GM18861 (cell line): ENCODE measurements at regions not wholly inside any gene's neighbourhood (a gene's known extent, or its start where the extent isn't known, plus 50 kb on each side); places are given as distances from the start of the nearest gene placed in this dataset.

Experiments
- ATAC-seq: cut with Tn5 transposase; IDR thresholded peaks from one replicate; pipeline ENCODE4 v1.9.1; 2021; ENCODE audit not compliant: unreplicated experiment

GRCh38 chr2:220660277-220661145, 911.6 kb downstream of the EPHA4 start:
- no peak for ATAC-seq

GRCh38 chr2:220662431-220662830, 909.7 kb downstream of the EPHA4 start:
- no peak for ATAC-seq

DNA sequence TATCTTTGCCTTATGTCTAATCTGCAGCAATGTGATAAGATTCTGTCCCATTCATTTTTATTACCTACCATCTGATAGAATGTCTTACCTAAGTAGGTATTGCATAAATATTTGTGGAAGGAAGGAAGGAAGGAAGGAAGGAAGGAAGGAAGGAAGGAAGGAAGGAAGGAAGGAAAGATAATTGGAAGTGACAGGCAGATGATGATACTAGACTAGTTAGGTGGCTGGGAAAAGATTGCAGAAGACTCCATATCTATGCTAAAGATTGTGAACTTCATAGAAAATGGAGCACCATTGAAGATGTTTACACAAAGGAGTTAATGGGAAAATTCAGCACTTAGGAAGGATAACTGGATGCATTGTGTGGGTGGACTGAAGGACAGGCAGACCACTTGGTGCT, 909.0 kb downstream of the EPHA4 start:
- no peak for ATAC-seq

GRCh38 chr2:220664272-220665107, 907.6 kb downstream of the EPHA4 start:
- ATAC-seq, result no peak

GRCh38 chr2:220665108-220665471, 907.0 kb downstream of the EPHA4 start:
- no peak for ATAC-seq

DNA sequence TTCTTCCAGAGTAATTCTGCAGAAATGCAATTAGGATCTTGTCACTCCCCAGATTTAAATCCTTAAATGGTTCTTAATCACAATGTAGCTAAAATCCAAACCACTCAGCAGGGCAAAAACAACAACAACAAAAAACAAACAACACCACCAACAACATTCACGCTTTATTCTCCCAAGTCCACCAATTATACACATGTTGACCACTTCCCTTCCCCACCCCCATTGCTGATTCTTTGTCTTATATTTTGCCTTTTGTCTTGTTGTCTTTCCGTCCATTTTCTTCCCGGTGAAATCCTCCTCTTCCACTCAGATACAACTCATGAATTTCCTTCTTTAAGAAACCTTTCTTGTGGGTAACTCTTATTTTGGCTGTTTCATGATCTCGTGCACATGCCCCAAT, 902.8 kb downstream of the EPHA4 start:
- ATAC-seq, result no peak

DNA sequence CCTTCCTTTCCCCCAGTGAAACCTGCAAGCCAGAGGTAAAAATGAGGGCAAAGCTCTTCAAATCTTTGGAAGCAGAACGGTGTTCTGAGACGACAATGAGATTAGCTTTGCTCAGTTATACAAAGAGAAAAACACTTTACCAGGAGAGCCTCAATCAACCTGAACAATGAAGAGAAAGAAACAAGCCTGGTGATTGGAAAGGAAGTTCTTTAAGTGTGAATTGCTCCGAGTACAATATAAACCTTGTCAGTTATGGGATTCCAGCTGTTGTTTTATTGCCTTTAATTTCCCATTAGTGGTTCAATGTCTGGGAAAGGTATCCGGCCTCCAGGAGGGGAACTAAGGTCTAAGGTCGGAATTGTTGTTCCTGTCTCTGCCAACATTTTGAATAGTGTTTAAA, 901.6 kb downstream of the EPHA4 start:
- no peak for ATAC-seq

DNA sequence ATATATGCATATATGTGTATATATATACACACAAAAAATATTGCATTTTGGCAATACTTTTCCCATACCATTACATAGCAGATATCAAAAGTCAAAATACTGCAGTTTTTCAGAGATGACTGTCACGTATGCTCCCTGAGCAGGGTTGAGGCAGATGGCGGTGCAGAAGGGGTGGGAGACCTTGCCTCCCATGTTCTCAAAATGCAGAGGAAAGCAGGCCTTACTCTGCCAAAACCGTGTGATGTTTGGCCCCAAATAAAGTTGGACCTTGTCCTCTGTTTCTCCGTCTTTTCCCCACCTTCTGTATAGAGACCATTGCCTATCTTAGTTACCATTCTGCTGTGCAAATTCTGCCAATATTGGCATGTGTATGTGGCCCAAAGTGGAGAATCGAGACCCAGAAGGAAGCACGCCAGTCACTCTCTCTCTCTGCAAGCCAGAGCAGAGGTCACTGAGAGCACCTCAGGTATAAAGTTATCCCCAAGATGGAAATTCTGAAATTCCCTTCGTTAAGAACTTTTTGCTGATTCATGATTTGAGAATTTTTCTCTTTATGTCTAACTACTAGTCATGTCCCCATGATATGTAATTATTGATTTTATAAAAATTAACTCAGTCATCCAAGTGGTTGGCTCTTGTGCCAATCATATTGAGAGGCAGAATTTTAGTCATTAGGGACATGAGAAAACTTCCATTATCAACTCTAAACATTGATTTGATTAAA, 898.8 kb downstream of the EPHA4 start:
- no peak for ATAC-seq

- peak; percentile 65 for ATAC-seq
Measured at GRCh38 chr2:220674033-220674432, 898.1 kb downstream of the EPHA4 start.

DNA sequence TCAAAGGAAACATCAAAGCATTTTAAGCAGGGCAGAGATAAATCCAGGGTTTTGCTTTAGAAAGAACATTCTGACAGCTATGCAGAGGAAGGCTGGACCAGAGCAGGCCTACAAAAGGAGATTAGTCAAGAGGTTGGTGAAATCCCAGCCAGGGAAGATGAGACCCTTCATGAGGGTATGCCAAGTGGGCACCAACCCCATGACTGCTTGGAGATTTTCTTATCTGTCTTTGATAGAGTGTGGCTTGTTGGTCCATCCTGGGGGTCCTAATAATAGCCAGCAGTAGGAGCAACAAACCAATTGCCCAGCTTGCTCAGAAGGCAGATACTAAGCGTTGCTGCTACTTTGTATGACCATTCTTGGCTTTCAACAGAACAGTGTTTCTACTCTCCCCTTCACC, 895.4 kb downstream of the EPHA4 start:
- ATAC-seq, result no peak

DNA sequence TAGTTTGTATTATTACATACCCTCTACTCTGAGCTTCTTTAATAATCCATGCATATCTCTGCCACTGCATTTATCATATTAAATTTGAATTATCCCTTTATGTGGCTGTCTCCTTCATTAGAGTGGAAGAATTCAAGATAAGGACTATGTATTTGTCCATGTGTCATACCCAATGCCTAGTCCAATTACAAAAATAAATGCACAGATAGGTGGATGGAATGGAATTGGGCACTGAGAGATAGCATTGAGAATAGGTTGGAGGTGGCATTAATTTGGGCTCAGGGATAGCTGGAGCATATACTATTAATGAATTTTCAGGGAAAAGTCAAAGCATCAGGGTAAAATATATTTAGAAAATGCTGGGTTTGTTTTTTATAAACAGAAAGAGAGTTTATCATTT, 893.2 kb downstream of the EPHA4 start:
- ATAC-seq, result no peak

DNA sequence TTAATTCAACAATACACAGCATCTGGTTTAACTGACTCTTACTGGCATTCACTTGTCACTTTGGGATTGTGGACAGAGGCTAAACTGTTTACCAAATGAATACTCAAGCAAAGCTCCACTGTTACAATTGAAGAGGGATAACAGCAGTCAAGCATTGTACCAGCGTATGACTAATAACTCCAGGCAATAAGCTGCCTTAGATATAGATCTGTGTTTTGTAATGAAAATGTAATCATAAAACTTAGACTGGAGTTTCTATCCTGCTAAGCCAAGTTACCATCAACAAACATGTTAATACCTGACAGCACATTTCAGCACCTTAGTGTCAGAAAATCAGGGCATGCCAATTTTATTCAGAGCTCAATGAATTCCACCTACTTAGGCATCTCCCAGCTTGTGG, 889.5 kb downstream of the EPHA4 start:
- no peak for ATAC-seq

GRCh38 chr2:220684099-220684498, 888.0 kb downstream of the EPHA4 start:
- no peak for ATAC-seq

DNA sequence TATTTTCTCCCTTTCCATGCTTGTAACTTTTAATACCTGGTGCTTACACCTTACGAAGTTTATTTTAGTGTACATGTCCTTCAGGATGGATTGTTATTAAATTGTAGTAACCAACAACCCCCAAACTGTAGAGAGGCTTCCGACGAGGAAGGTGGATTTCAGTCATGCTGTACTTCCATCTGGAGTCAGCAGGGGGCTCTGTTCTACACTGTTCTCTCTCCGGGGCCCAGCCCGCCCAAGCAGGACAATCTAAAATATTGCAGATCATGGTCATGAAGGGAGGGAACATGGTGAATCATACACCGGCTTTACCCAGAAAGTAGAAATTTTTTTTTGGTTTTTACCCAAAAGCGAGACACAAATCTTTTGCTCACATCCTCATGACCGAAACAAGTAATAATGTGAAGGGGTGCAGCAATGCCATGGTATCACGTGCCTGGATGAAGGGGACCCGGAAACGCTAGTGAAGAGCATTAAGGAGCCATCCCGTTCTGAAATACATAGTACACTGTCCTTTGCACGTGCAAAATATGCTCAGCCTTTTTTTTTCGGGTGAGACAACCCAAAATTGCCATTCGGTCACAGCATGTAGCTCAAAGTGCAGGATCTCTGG, 884.8 kb downstream of the EPHA4 start:
- peak; percentile 78 for ATAC-seq

GRCh38 chr2:220695397-220696279, 876.5 kb downstream of the EPHA4 start:
- no peak for ATAC-seq

GRCh38 chr2:220696280-220696669, 875.8 kb downstream of the EPHA4 start:
- ATAC-seq, result no peak

DNA sequence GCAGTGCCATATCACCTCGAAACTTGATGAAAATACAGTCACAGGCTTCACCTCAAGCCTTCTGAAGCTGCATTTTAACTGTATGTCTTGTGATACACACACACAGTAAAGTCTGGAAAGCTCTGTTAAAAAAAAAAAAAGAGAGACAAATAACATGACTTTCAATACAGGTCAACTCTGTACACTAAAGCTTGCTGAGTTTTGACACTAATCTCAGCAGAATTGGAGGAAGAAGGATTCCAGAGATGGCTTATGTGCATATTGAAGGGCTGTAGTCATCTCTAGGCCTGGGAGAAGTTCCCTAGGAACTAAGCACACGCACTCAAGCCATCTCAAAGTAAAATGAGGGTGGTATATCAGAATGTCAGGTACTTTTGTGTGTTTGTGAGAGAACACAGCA, 875.1 kb downstream of the EPHA4 start:
- no peak for ATAC-seq

- ATAC-seq, result no peak
Measured at GRCh38 chr2:220701115-220701514, 871.0 kb downstream of the EPHA4 start.

DNA sequence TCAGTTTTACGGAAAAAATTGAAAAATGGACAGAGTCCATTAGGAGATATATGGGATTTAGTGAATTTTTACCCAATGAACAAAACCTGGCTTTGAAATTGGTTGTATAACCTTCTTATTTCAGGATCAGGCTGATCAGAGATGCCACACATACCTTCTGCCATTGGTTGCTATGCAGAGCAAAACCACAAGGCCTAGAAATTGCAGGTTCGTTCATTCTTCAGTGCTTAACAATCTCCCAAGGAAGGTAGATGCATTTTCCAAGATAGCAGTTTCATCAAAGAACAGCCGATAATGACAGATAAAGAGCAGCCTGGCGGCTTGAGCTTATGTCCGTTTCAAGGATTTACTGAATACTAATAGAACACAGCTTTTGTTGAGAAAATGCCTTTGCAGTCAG, 868.8 kb downstream of the EPHA4 start:
- no peak for ATAC-seq

GRCh38 chr2:220704081-220704480, 868.0 kb downstream of the EPHA4 start:
- ATAC-seq, result no peak
